Activated CD4-positive, alpha-beta memory T cell treated with anti-CD3 and anti-CD28 coated beads for 36 hours (primary cell): ENCODE measurements at regions not wholly inside any gene's neighbourhood (a gene's known extent, or its start where the extent isn't known, plus 50 kb on each side); places are given as distances from the start of the nearest gene placed in this dataset.
"Not testable (repeated sequence)": the region's sequence is repeated elsewhere in the genome, so short reads cannot be mapped to it uniquely, and the experiment has no call there.

Experiments used
- CTCF ChIA-PET: fragments of 350-600 bp; sonication (Branson Sonifier 250); formaldehyde crosslinking; loops from one replicate; lab custom pipeline; 2021; ENCODE audit warnings: antibody characterized with exemption, inconsistent platforms; lab: Charles Lee
- POLR2A ChIA-PET: fragments of 350-600 bp; sonication (Branson Sonifier 250); formaldehyde crosslinking; loops from one replicate; lab custom pipeline; 2021; ENCODE audit warnings: antibody characterized with exemption; lab: Charles Lee
- DNase-seq: peaks from one replicate; pipeline ENCODE4 v3.0.0-alpha.2; 2020
- H3K27ac Mint-ChIP-seq: one replicate; pipeline ENCODE4 v1.8.0; 2021; ENCODE audit warnings: mixed read lengths
- H3K27me3 Mint-ChIP-seq: one replicate; pipeline ENCODE4 v1.8.0; 2021; ENCODE audit warnings: mixed read lengths
- H3K36me3 Mint-ChIP-seq: one replicate; pipeline ENCODE4 v1.8.0; 2021; ENCODE audit warnings: mixed read lengths
- H3K4me1 Mint-ChIP-seq: one replicate; pipeline ENCODE4 v1.8.0; 2021; ENCODE audit warnings: low read depth, mixed read lengths
- H3K4me3 Mint-ChIP-seq: one replicate; pipeline ENCODE4 v1.8.0; 2021; ENCODE audit warnings: mild to moderate bottlenecking, mixed read lengths
- H3K9me3 Mint-ChIP-seq: one replicate; pipeline ENCODE4 v1.8.0; 2021; ENCODE audit warnings: mixed read lengths
- intact Hi-C: fragments of 100-400 bp; cut with micrococcal nuclease; formaldehyde crosslinking; loops from one replicate; pipeline ENCODE4 v1.15.1; 2023

GRCh38 chrX:146049568-146049967 is 231.9 kb downstream of the SLITRK2 start:
- intact Hi-C loops, H3K27ac Mint-ChIP-seq, H3K27me3 Mint-ChIP-seq, DNase-seq, H3K36me3 Mint-ChIP-seq, H3K9me3 Mint-ChIP-seq, CTCF ChIA-PET, H3K4me1 Mint-ChIP-seq, POLR2A ChIA-PET, H3K4me3 Mint-ChIP-seq: not testable (repeated sequence)

- H3K27ac Mint-ChIP-seq: no peak overlapping the region
- no peaks in the 10 kb centered on the region for H3K27me3 Mint-ChIP-seq
- ChIA-PET CTCF (no interaction called here), POLR2A (no interaction called here)
- H3K9me3 Mint-ChIP-seq: peaks cover 2% of the 10 kb centered on the region
- no peaks in the 10 kb centered on the region for H3K4me1 Mint-ChIP-seq
- intact Hi-C loops: no loop called here
- H3K36me3 Mint-ChIP-seq: no peaks in the 10 kb centered on the region
- no peak overlapping the region for H3K4me3 Mint-ChIP-seq
- DNase-seq: no peak
These were observed 236.7 kb downstream of the SLITRK2 start for GRCh38 chrX:146054311-146054710.

GRCh38 chrX:146055733-146056132 is 238.1 kb downstream of the SLITRK2 start:
- ChIA-PET POLR2A (no interaction called here), CTCF (no interaction called here)
- Mint-ChIP-seq H3K27me3 (no peaks in the 10 kb centered on the region), H3K36me3 (no peaks in the 10 kb centered on the region), H3K27ac (no peak overlapping the region), H3K4me1 (no peaks in the 10 kb centered on the region), H3K4me3 (no peak overlapping the region), H3K9me3 (peaks cover 2% of the 10 kb centered on the region)
- DNase-seq: no peak
- intact Hi-C loops: no loop called here

GRCh38 chrX:146056511-146057081 is 239.0 kb downstream of the SLITRK2 start:
- Mint-ChIP-seq H3K36me3 (no peaks in the 10 kb centered on the region), H3K27me3 (no peaks in the 10 kb centered on the region), H3K9me3 (no peaks in the 10 kb centered on the region), H3K4me1 (no peaks in the 10 kb centered on the region), H3K27ac (no peak overlapping the region), H3K4me3 (no peak overlapping the region)
- ChIA-PET POLR2A (no interaction called here), CTCF (no interaction called here)
- no peak for DNase-seq
- intact Hi-C loops: no loop called here

GRCh38 chrX:146064156-146064555 is 246.5 kb downstream of the SLITRK2 start:
- intact Hi-C loops: no loop called here
- Mint-ChIP-seq H3K4me3 (no peak overlapping the region), H3K27me3 (no peaks in the 10 kb centered on the region), H3K36me3 (no peaks in the 10 kb centered on the region), H3K4me1 (no peaks in the 10 kb centered on the region), H3K9me3 (no peaks in the 10 kb centered on the region), H3K27ac (no peak overlapping the region)
- DNase-seq: no peak
- ChIA-PET POLR2A (no interaction called here), CTCF (no interaction called here)

GRCh38 chrX:146090732-146091131 is 273.1 kb downstream of the SLITRK2 start:
- no peak overlapping the region for H3K4me3 Mint-ChIP-seq
- POLR2A ChIA-PET: no interaction called here
- H3K27ac Mint-ChIP-seq: no peak overlapping the region
- H3K9me3 Mint-ChIP-seq: peaks cover 2% of the 10 kb centered on the region
- intact Hi-C loops: no loop called here
- H3K36me3 Mint-ChIP-seq: no peaks in the 10 kb centered on the region
- DNase-seq: no peak
- no peaks in the 10 kb centered on the region for H3K27me3 Mint-ChIP-seq
- no peaks in the 10 kb centered on the region for H3K4me1 Mint-ChIP-seq
- CTCF ChIA-PET: no interaction called here

GRCh38 chrX:146109362-146109761 is 291.7 kb downstream of the SLITRK2 start:
- POLR2A ChIA-PET: no interaction called here
- Mint-ChIP-seq H3K4me3 (no peak overlapping the region), H3K36me3 (no peaks in the 10 kb centered on the region), H3K27ac (no peak overlapping the region), H3K9me3 (peaks cover 5% of the 10 kb centered on the region), H3K4me1 (no peaks in the 10 kb centered on the region), H3K27me3 (no peaks in the 10 kb centered on the region)
- no peak for DNase-seq
- CTCF ChIA-PET: no interaction called here
- intact Hi-C loops: no loop called here

GRCh38 chrX:146119074-146119473 is 301.4 kb downstream of the SLITRK2 start:
- DNase-seq, intact Hi-C loops, H3K4me1 Mint-ChIP-seq, H3K27ac Mint-ChIP-seq, H3K27me3 Mint-ChIP-seq, H3K9me3 Mint-ChIP-seq, H3K36me3 Mint-ChIP-seq, POLR2A ChIA-PET, CTCF ChIA-PET, H3K4me3 Mint-ChIP-seq: not testable (repeated sequence)

- Mint-ChIP-seq H3K27me3 (no peaks in the 10 kb centered on the region), H3K27ac (no peak overlapping the region), H3K4me1 (no peaks in the 10 kb centered on the region), H3K4me3 (no peak overlapping the region), H3K36me3 (no peaks in the 10 kb centered on the region), H3K9me3 (peaks cover 2% of the 10 kb centered on the region)
- DNase-seq: no peak
- CTCF ChIA-PET: no interaction called here
- POLR2A ChIA-PET: no interaction called here
- intact Hi-C loops: no loop called here
These were observed 310.0 kb downstream of the SLITRK2 start for GRCh38 chrX:146127617-146128016.

GRCh38 chrX:146141221-146141620 is 323.6 kb downstream of the SLITRK2 start:
- intact Hi-C loops: no loop called here
- H3K4me1 Mint-ChIP-seq: no peaks in the 10 kb centered on the region

GRCh38 chrX:146144039-146144438 is 326.4 kb downstream of the SLITRK2 start:
- CTCF ChIA-PET: no interaction called here
- H3K4me1 Mint-ChIP-seq: no peaks in the 10 kb centered on the region
- H3K27ac Mint-ChIP-seq: no peak overlapping the region
- POLR2A ChIA-PET: no interaction called here
- intact Hi-C loops: no loop called here
- H3K9me3 Mint-ChIP-seq: no peaks in the 10 kb centered on the region
- no peak for DNase-seq
- H3K27me3 Mint-ChIP-seq: no peaks in the 10 kb centered on the region
- no peaks in the 10 kb centered on the region for H3K36me3 Mint-ChIP-seq
- no peak overlapping the region for H3K4me3 Mint-ChIP-seq

More at GRCh38 chrX:146141221-146141620, 323.6 kb downstream of the SLITRK2 start:
- no peak for DNase-seq
- CTCF ChIA-PET: no interaction called here
- Mint-ChIP-seq H3K9me3 (no peaks in the 10 kb centered on the region), H3K27ac (no peak overlapping the region), H3K36me3 (no peaks in the 10 kb centered on the region), H3K4me3 (no peak overlapping the region), H3K27me3 (no peaks in the 10 kb centered on the region)
- POLR2A ChIA-PET: no interaction called here

GRCh38 chrX:146154191-146154590 is 336.6 kb downstream of the SLITRK2 start:
- Mint-ChIP-seq H3K9me3 (no peaks in the 10 kb centered on the region), H3K27ac (no peak overlapping the region)
- CTCF ChIA-PET: no interaction called here

GRCh38 chrX:146160443-146161203 is 343.0 kb downstream of the SLITRK2 start:
- Mint-ChIP-seq H3K36me3 (no peaks in the 10 kb centered on the region), H3K27ac (no peak overlapping the region), H3K4me3 (no peak overlapping the region), H3K27me3 (no peaks in the 10 kb centered on the region), H3K9me3 (no peaks in the 10 kb centered on the region), H3K4me1 (no peaks in the 10 kb centered on the region)
- CTCF ChIA-PET: no interaction called here
- intact Hi-C loops: no loop called here
- POLR2A ChIA-PET: no interaction called here
- DNase-seq: no peak

More at GRCh38 chrX:146154191-146154590, 336.6 kb downstream of the SLITRK2 start:
- no peaks in the 10 kb centered on the region for H3K36me3 Mint-ChIP-seq
- H3K27me3 Mint-ChIP-seq: no peaks in the 10 kb centered on the region
- no peak for DNase-seq
- H3K4me1 Mint-ChIP-seq: no peaks in the 10 kb centered on the region
- intact Hi-C loops: no loop called here
- no peak overlapping the region for H3K4me3 Mint-ChIP-seq
- POLR2A ChIA-PET: interaction anchor here (0.5 kb wide), 1 partner anchor 394 kb away, joined by 3 read pairs; no protein-coding TSS in a partner anchor
